ENCODE measurements at regions not wholly inside any gene's neighbourhood (a gene's known extent, or its start where the extent isn't known, plus 50 kb on each side); places are given as distances from the start of the nearest gene placed in this dataset.

GRCh38 chr5:167564275-167564674 is 727.2 kb upstream of the WWC1 start:
- H3K4me3 Mint-ChIP-seq: no peak overlapping the region
- no peaks in the 10 kb centered on the region for H3K4me1 Mint-ChIP-seq
- no peaks in the 10 kb centered on the region for H3K4me1 ChIP-seq (ENCODE audit: control insufficient read depth, insufficient read depth, low read length, poor library complexity, severe bottlenecking)
- H3K9me3 ChIP-seq (ENCODE audit: control insufficient read depth in 2 of 2, low read length in 2 of 2): no peaks in the 10 kb centered on the region
- no peak overlapping the region for H3K4me3 ChIP-seq (ENCODE audit: low read depth, low read length)
- no peak for DNase-seq
- no peaks in the 10 kb centered on the region for H3K36me3 Mint-ChIP-seq
- H3K36me3 ChIP-seq (ENCODE audit: control insufficient read depth, insufficient read depth, low read length): no peaks in the 10 kb centered on the region
- H3K27me3 Mint-ChIP-seq: no peaks in the 10 kb centered on the region
- H3K27me3 ChIP-seq (ENCODE audit: control insufficient read depth, insufficient read depth, low read length): no peaks in the 10 kb centered on the region
- peaks cover 0 to 10% (median 6%) of the 10 kb centered on the region in 7 donors for H3K9me3 Mint-ChIP-seq
- H3K27ac Mint-ChIP-seq: no peak overlapping the region
- no peak overlapping the region for H3K27ac ChIP-seq (ENCODE audit: insufficient read depth, low read length, poor library complexity, severe bottlenecking)
- ATAC-seq (ENCODE audit: low read depth in 2 of 2): no peak

- H3K4me1 Mint-ChIP-seq: peaks cover 0 to under 1% (median 0%) of the 10 kb centered on the region in 4 donors
- H3K27ac Mint-ChIP-seq: no peak overlapping the region
- Histone ChIP-seq H3K4me1 (ENCODE audit: control insufficient read depth, insufficient read depth, low read length, poor library complexity, severe bottlenecking) (no peaks in the 10 kb centered on the region), H3K27ac (ENCODE audit: insufficient read depth, low read length, poor library complexity, severe bottlenecking) (no peak overlapping the region), H3K27me3 (ENCODE audit: control insufficient read depth, insufficient read depth, low read length) (no peaks in the 10 kb centered on the region), H3K4me3 (ENCODE audit: low read depth, low read length) (no peak overlapping the region), H3K9me3 (ENCODE audit: control insufficient read depth in 2 of 2, low read length in 2 of 2) (no peaks in the 10 kb centered on the region), H3K36me3 (ENCODE audit: control insufficient read depth, insufficient read depth, low read length) (no peaks in the 10 kb centered on the region)
- H3K4me3 Mint-ChIP-seq: no peak overlapping the region
- H3K9me3 Mint-ChIP-seq: peaks cover 0 to 14% (median 7%) of the 10 kb centered on the region in 7 donors
- no peaks in the 10 kb centered on the region for H3K36me3 Mint-ChIP-seq
- no peak for ATAC-seq (ENCODE audit: low read depth in 2 of 2)
- H3K27me3 Mint-ChIP-seq: no peaks in the 10 kb centered on the region
- no peak for DNase-seq
Measured at GRCh38 chr5:167565189-167565954, 726.1 kb upstream of the WWC1 start.

GRCh38 chr5:167570431-167570830 is 721.0 kb upstream of the WWC1 start:
- no peaks in the 10 kb centered on the region for H3K36me3 Mint-ChIP-seq
- no peak for DNase-seq
- H3K27ac Mint-ChIP-seq: peak overlapping the region in 1 of 3 donors; percentile 1
- Histone ChIP-seq H3K9me3 (ENCODE audit: control insufficient read depth in 2 of 2, low read length in 2 of 2) (no peaks in the 10 kb centered on the region), H3K27me3 (ENCODE audit: control insufficient read depth, insufficient read depth, low read length) (peaks cover 2% of the 10 kb centered on the region), H3K27ac (ENCODE audit: insufficient read depth, low read length, poor library complexity, severe bottlenecking) (no peak overlapping the region), H3K4me1 (ENCODE audit: control insufficient read depth, insufficient read depth, low read length, poor library complexity, severe bottlenecking) (no peaks in the 10 kb centered on the region), H3K36me3 (ENCODE audit: control insufficient read depth, insufficient read depth, low read length) (no peaks in the 10 kb centered on the region), H3K4me3 (ENCODE audit: low read depth, low read length) (no peak overlapping the region)
- no peaks in the 10 kb centered on the region for H3K27me3 Mint-ChIP-seq
- no peak overlapping the region for H3K4me3 Mint-ChIP-seq
- peaks cover 0 to 15% (median 4%) of the 10 kb centered on the region in 4 donors for H3K4me1 Mint-ChIP-seq
- peaks cover 0 to 8% (median 3%) of the 10 kb centered on the region in 7 donors for H3K9me3 Mint-ChIP-seq
- no peak for ATAC-seq (ENCODE audit: low read depth in 2 of 2)

GRCh38 chr5:167571824-167572223 is 719.6 kb upstream of the WWC1 start:
- Mint-ChIP-seq H3K9me3 (peaks cover 0 to 8% (median 3%) of the 10 kb centered on the region in 7 donors), H3K4me1 (peaks cover 0 to 17% (median 4%) of the 10 kb centered on the region in 4 donors), H3K27me3 (no peaks in the 10 kb centered on the region), H3K4me3 (no peak overlapping the region), H3K27ac (no peak overlapping the region), H3K36me3 (no peaks in the 10 kb centered on the region)
- Histone ChIP-seq H3K4me1 (ENCODE audit: control insufficient read depth, insufficient read depth, low read length, poor library complexity, severe bottlenecking) (no peaks in the 10 kb centered on the region), H3K27me3 (ENCODE audit: control insufficient read depth, insufficient read depth, low read length) (peaks cover 4% of the 10 kb centered on the region), H3K9me3 (ENCODE audit: control insufficient read depth in 2 of 2, low read length in 2 of 2) (no peaks in the 10 kb centered on the region), H3K27ac (ENCODE audit: insufficient read depth, low read length, poor library complexity, severe bottlenecking) (no peak overlapping the region), H3K4me3 (ENCODE audit: low read depth, low read length) (no peak overlapping the region), H3K36me3 (ENCODE audit: control insufficient read depth, insufficient read depth, low read length) (no peaks in the 10 kb centered on the region)
- ATAC-seq (ENCODE audit: low read depth in 2 of 2) (no peak), DNase-seq (no peak)

- Mint-ChIP-seq H3K4me3 (peak overlapping the region in 2 of 4 donors; percentile 52 to 54), H3K27me3 (no peaks in the 10 kb centered on the region), H3K4me1 (peaks cover 0 to 17% (median 4%) of the 10 kb centered on the region in 4 donors), H3K27ac (peak overlapping the region in 1 of 3 donors; percentile 9), H3K9me3 (peaks cover 0 to 8% (median 3%) of the 10 kb centered on the region in 7 donors), H3K36me3 (no peaks in the 10 kb centered on the region)
- ATAC-seq (ENCODE audit: low read depth in 2 of 2): no peak
- Histone ChIP-seq H3K9me3 (ENCODE audit: control insufficient read depth in 2 of 2, low read length in 2 of 2) (no peaks in the 10 kb centered on the region), H3K27me3 (ENCODE audit: control insufficient read depth, insufficient read depth, low read length) (peaks cover 4% of the 10 kb centered on the region), H3K27ac (ENCODE audit: insufficient read depth, low read length, poor library complexity, severe bottlenecking) (no peak overlapping the region), H3K4me3 (ENCODE audit: low read depth, low read length) (no peak overlapping the region), H3K4me1 (ENCODE audit: control insufficient read depth, insufficient read depth, low read length, poor library complexity, severe bottlenecking) (no peaks in the 10 kb centered on the region), H3K36me3 (ENCODE audit: control insufficient read depth, insufficient read depth, low read length) (no peaks in the 10 kb centered on the region)
- no peak for DNase-seq
Measured at GRCh38 chr5:167573370-167574127, 717.9 kb upstream of the WWC1 start.

- Histone ChIP-seq H3K4me1 (ENCODE audit: control insufficient read depth, insufficient read depth, low read length, poor library complexity, severe bottlenecking) (no peaks in the 10 kb centered on the region), H3K9me3 (ENCODE audit: control insufficient read depth in 2 of 2, low read length in 2 of 2) (no peaks in the 10 kb centered on the region), H3K4me3 (ENCODE audit: low read depth, low read length) (no peak overlapping the region), H3K36me3 (ENCODE audit: control insufficient read depth, insufficient read depth, low read length) (no peaks in the 10 kb centered on the region), H3K27me3 (ENCODE audit: control insufficient read depth, insufficient read depth, low read length) (peaks cover 4% of the 10 kb centered on the region), H3K27ac (ENCODE audit: insufficient read depth, low read length, poor library complexity, severe bottlenecking) (no peak overlapping the region)
- Mint-ChIP-seq H3K27me3 (no peaks in the 10 kb centered on the region), H3K36me3 (no peaks in the 10 kb centered on the region), H3K4me3 (no peak overlapping the region), H3K9me3 (peaks cover 0 to 8% (median 3%) of the 10 kb centered on the region in 7 donors), H3K27ac (no peak overlapping the region), H3K4me1 (peaks cover 0 to 17% (median 4%) of the 10 kb centered on the region in 4 donors)
- DNase-seq (no peak), ATAC-seq (ENCODE audit: low read depth in 2 of 2) (no peak)
Measured at GRCh38 chr5:167574464-167574863, 717.0 kb upstream of the WWC1 start.

GRCh38 chr5:167575330-167575729 is 716.1 kb upstream of the WWC1 start:
- no peak overlapping the region for H3K4me3 ChIP-seq (ENCODE audit: low read depth, low read length)
- no peaks in the 10 kb centered on the region for H3K9me3 ChIP-seq (ENCODE audit: control insufficient read depth in 2 of 2, low read length in 2 of 2)
- ATAC-seq (ENCODE audit: low read depth in 2 of 2): no peak
- DNase-seq: no peak
- H3K36me3 Mint-ChIP-seq: no peaks in the 10 kb centered on the region
- H3K4me1 ChIP-seq (ENCODE audit: control insufficient read depth, insufficient read depth, low read length, poor library complexity, severe bottlenecking): no peaks in the 10 kb centered on the region
- no peaks in the 10 kb centered on the region for H3K27me3 Mint-ChIP-seq
- peaks cover 0 to 4% (median 2%) of the 10 kb centered on the region in 7 donors for H3K9me3 Mint-ChIP-seq
- peaks cover 4% of the 10 kb centered on the region for H3K27me3 ChIP-seq (ENCODE audit: control insufficient read depth, insufficient read depth, low read length)
- H3K27ac Mint-ChIP-seq: no peak overlapping the region
- no peak overlapping the region for H3K27ac ChIP-seq (ENCODE audit: insufficient read depth, low read length, poor library complexity, severe bottlenecking)
- no peak overlapping the region for H3K4me3 Mint-ChIP-seq
- H3K36me3 ChIP-seq (ENCODE audit: control insufficient read depth, insufficient read depth, low read length): no peaks in the 10 kb centered on the region
- peaks cover 0 to 17% (median 4%) of the 10 kb centered on the region in 4 donors for H3K4me1 Mint-ChIP-seq
